ENCODE measurements at regions not wholly inside any gene's neighbourhood (a gene's known extent, or its start where the extent isn't known, plus 50 kb on each side); places are given as distances from the start of the nearest gene placed in this dataset.
A peak's percentile ranks its signal among the peaks of the same experiment; 100 is the strongest.

GRCh38 chr18:51997129-51997528 is 342.9 kb upstream of the DCC start:
- no peak for DNase-seq
- Histone ChIP-seq H3K4me1 (no peaks in the 10 kb centered on the region), H3K27me3 (ENCODE audit: low read depth) (no peaks in the 10 kb centered on the region), H3K4me3 (no peak overlapping the region), H3K36me3 (no peaks in the 10 kb centered on the region), H3K9me3 (no peaks in the 10 kb centered on the region), H3K27ac (no peak overlapping the region)
- TF ChIP-seq, protein P1, sequence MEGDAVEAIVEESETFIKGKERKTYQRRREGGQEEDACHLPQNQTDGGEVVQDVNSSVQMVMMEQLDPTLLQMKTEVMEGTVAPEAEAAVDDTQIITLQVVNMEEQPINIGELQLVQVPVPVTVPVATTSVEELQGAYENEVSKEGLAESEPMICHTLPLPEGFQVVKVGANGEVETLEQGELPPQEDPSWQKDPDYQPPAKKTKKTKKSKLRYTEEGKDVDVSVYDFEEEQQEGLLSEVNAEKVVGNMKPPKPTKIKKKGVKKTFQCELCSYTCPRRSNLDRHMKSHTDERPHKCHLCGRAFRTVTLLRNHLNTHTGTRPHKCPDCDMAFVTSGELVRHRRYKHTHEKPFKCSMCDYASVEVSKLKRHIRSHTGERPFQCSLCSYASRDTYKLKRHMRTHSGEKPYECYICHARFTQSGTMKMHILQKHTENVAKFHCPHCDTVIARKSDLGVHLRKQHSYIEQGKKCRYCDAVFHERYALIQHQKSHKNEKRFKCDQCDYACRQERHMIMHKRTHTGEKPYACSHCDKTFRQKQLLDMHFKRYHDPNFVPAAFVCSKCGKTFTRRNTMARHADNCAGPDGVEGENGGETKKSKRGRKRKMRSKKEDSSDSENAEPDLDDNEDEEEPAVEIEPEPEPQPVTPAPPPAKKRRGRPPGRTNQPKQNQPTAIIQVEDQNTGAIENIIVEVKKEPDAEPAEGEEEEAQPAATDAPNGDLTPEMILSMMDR (IDR thresholded peaks at IDR 0.05), result no peak
- peak; percentile 70 to 71 for ATAC-seq
- intact Hi-C loops (cut with DNase I), result no loop called here

GRCh38 chr18:51998066-51998465 is 341.9 kb upstream of the DCC start:
- intact Hi-C loops (cut with DNase I), result no loop called here
- ATAC-seq (no peak), DNase-seq (no peak)
- no peaks in the 10 kb centered on the region for H3K36me3 ChIP-seq
- H3K27ac ChIP-seq, result no peak overlapping the region
- H3K9me3 ChIP-seq, result no peaks in the 10 kb centered on the region
- TF ChIP-seq, protein P1 (IDR thresholded peaks at IDR 0.05), result no peak
- H3K4me1 ChIP-seq, result no peaks in the 10 kb centered on the region
- no peak overlapping the region for H3K4me3 ChIP-seq
- no peaks in the 10 kb centered on the region for H3K27me3 ChIP-seq (ENCODE audit: low read depth)

DNA sequence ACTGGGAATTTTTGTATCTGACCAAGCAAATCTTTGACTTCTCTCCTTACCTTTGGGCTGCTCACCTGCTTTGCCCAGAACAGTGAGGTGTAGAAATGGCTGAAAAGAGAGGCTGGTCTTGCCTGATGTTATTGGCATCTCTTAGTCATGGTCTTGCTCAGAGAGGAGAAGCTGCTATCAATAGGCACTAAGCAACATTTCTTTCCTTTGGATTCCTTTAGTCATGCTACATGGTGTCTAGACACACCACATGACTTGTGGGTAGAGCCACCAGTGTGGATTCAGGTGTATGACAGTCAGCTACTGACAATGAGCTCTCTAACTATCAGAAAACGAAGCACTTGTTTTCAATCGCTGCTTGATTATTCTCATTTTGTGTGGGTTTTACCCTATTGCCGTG is 341.3 kb upstream of the DCC start:
- Histone ChIP-seq H3K4me1 (no peaks in the 10 kb centered on the region), H3K36me3 (no peaks in the 10 kb centered on the region), H3K4me3 (no peak overlapping the region), H3K27me3 (ENCODE audit: low read depth) (no peaks in the 10 kb centered on the region), H3K27ac (no peak overlapping the region), H3K9me3 (no peaks in the 10 kb centered on the region)
- intact Hi-C loops (cut with DNase I), result no loop called here
- TF ChIP-seq, protein P1 (IDR thresholded peaks at IDR 0.05), result no peak
- DNase-seq (no peak), ATAC-seq (no peak)

- intact Hi-C loops (cut with DNase I), result no loop called here
- no peak for ATAC-seq
- Histone ChIP-seq H3K9me3 (no peaks in the 10 kb centered on the region), H3K4me1 (no peaks in the 10 kb centered on the region), H3K27me3 (ENCODE audit: low read depth) (no peaks in the 10 kb centered on the region), H3K36me3 (no peaks in the 10 kb centered on the region), H3K27ac (no peak overlapping the region), H3K4me3 (no peak overlapping the region)
- no peak for DNase-seq
- TF ChIP-seq, protein P1 (IDR thresholded peaks at IDR 0.05), result no peak
Measured at GRCh38 chr18:51999351-51999750, 340.6 kb upstream of the DCC start.

DNA sequence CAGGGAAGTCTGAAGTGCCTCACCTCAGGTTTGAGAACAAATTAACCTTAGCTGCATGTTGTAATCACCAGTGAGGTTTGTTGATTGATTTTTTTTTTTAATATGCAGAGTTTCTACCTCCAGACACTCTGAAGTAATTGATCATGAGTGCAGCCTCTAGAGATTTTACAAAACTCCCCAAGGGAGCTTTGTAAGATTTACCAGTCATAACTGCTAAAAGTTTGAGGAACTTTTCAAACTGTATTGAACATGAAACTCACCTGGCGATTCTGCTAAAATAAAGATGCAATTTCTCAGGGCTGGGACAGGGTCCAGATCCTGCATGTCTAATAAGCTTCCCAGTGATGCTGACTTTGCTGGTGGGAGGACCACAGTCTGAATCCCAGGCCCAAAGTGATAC is 339.6 kb upstream of the DCC start:
- no peaks in the 10 kb centered on the region for H3K9me3 ChIP-seq
- no peaks in the 10 kb centered on the region for H3K36me3 ChIP-seq
- TF ChIP-seq, protein P1 (IDR thresholded peaks at IDR 0.05), result no peak
- no peak overlapping the region for H3K4me3 ChIP-seq
- DNase-seq (no peak), ATAC-seq (no peak)
- intact Hi-C loops (cut with DNase I), result no loop called here
- H3K4me1 ChIP-seq, result no peaks in the 10 kb centered on the region
- no peak overlapping the region for H3K27ac ChIP-seq
- no peaks in the 10 kb centered on the region for H3K27me3 ChIP-seq (ENCODE audit: low read depth)

- H3K9me3 ChIP-seq, result no peaks in the 10 kb centered on the region
- H3K27ac ChIP-seq, result no peak overlapping the region
- no peaks in the 10 kb centered on the region for H3K36me3 ChIP-seq
- DNase-seq (no peak), ATAC-seq (no peak)
- no peaks in the 10 kb centered on the region for H3K27me3 ChIP-seq (ENCODE audit: low read depth)
- H3K4me3 ChIP-seq, result no peak overlapping the region
- intact Hi-C loops (cut with DNase I), result no loop called here
- H3K4me1 ChIP-seq, result no peaks in the 10 kb centered on the region
- TF ChIP-seq, protein P1 (IDR thresholded peaks at IDR 0.05), result no peak
Measured at GRCh38 chr18:52001106-52001505, 338.9 kb upstream of the DCC start.

All from lower lobe of right lung (tissue), 2 donors.